ENCODE measurements at regions not wholly inside any gene's neighbourhood (a gene's known extent, or its start where the extent isn't known, plus 50 kb on each side); places are given as distances from the start of the nearest gene placed in this dataset.

- peak; percentile 96 for FAIRE-seq
- TF ChIP-seq CTCF (IDR thresholded peaks at IDR 0.05; ENCODE audit: insufficient read depth, missing control alignments): no peak
- peak; percentile 53 for DNase-seq (ENCODE audit: insufficient read length, low spot score)
Observed at GRCh38 chr9:81822301-81822865, 105.8 kb upstream of the SPATA31D4 start.

DNA sequence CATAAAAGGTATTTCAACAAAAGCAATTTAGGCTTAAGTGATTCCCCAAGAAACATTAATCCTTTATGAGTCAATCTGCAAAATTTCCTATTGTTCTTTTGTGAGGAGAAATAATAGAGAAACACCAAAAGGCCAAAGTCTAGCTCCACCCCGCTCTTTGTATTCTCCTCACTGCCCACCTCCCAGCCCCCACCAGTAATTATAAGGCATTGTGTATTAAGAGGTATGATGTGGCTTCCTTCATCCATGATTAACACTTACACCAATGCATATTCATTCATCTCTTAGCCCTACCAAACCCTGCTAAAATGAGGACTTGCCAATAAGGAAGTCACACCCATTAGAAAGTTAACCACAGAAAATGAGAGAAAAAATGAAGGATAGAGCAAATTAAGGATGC lies 105.3 kb upstream of the SPATA31D4 start:
- FAIRE-seq: no peak
- no peak for TF ChIP-seq CTCF (IDR thresholded peaks at IDR 0.05; ENCODE audit: insufficient read depth, missing control alignments)
- DNase-seq (ENCODE audit: insufficient read length, low spot score): no peak

DNA sequence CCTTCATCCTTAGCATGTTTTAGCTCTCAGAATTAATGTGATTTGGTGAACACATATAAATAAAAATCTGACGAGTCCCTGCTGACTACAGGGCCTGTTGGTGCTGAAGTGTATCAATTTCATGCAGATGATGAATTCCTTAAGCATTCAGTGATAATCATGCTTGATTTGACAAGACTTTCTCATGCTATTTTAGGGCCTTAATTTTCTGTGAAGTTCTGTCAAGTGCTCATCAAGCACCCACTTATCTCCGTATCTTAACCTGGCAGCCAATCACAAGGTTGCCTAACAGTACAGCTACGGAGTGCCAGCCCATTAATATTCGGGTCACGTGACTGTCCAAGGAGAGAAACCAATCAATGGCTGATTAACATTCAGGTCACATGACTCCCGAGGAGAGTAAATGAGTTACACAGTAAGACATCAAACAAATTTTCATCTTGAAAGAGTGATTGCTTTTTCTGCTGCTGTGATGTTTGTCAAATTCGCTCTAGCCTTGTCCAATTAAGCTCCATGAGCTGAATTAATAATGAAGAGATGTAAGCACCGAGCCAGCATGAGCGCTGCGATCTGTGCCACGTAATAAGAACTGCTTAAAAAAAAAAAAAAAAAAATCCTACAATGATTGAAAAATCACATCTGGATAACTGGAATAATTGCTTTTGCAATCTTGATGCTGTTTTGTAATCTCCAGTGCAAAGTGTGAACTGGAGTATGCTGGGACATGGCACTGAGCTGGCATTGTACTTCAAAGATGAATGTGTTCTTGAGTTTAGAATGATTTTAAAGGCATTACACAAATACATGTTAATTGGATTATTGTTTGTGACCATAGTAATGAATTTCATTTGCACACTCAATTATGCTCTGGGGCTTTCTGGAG lies 104.3 kb upstream of the SPATA31D4 start:
- FAIRE-seq: no peak
- DNase-seq (ENCODE audit: insufficient read length, low spot score): no peak
- no peak for TF ChIP-seq CTCF (IDR thresholded peaks at IDR 0.05; ENCODE audit: insufficient read depth, missing control alignments)

GRCh38 chr9:81824802-81825730 lies 103.2 kb upstream of the SPATA31D4 start:
- DNase-seq (ENCODE audit: insufficient read length, low spot score) (no peak), FAIRE-seq (no peak)
- TF ChIP-seq CTCF (IDR thresholded peaks at IDR 0.05; ENCODE audit: insufficient read depth, missing control alignments): no peak

DNA sequence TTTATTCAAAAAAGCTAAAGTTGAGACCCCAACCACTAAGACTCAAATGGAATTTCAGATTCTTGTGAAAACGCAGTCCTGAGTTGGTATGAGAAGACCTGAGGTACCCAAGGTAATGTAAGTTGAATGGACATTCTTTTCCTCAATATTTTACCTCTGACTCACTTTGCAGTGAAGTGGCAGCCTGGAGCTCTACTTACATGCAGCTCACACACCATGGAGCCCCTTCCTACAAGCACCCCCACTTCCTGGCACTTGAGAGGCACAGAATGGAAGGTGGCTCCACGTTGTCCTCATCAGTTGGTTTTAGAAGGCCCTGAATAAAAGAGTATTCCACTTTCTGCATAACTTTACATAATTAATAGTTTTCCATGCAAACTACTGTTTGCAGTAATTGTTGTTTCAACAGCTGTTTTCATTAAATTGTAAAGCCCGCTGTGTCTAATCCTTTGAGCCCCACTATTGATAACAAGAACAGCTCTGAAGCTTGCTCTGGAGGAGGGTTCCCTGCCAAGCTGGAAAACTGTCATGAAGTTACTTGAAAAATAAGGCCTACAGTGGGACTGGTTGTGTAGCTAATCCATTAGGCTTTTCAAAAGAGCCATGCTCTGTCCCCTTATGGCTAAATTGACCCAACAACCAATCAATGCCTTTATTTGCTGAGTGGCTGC lies 102.2 kb upstream of the SPATA31D4 start:
- no peak for FAIRE-seq
- no peak for DNase-seq (ENCODE audit: insufficient read length, low spot score)
- no peak for TF ChIP-seq CTCF (IDR thresholded peaks at IDR 0.05; ENCODE audit: insufficient read depth, missing control alignments)

DNA sequence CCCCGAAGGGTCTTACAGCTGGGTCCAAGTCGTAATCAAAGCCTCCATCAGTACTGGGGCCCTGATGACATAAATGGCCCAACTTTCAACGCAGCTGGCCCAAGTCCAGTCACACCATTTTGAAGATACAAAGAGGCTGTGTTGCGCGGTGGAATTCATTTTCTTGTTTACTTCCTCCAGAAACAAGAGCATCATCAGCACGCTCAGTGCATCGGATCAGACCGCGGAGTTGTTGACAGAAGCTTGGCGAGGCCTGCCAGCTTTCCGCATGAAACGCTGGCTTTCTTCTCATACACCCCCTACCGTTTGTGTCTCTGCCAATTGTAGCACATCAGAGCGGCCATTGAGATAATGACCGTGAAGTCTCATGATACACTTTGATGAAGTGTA lies 101.7 kb upstream of the SPATA31D4 start:
- DNase-seq (ENCODE audit: insufficient read length, low spot score): no peak
- peak; percentile 21 for TF ChIP-seq CTCF (IDR thresholded peaks at IDR 0.05; ENCODE audit: insufficient read depth, missing control alignments)
- no peak for FAIRE-seq

All from D721Med (cell line).